WTC11 (cell line): ENCODE measurements at regions not wholly inside any gene's neighbourhood (a gene's known extent, or its start where the extent isn't known, plus 50 kb on each side); places are given as distances from the start of the nearest gene placed in this dataset.

Experiments
- ATAC-seq: fragments of 200-7000 bp; cut with Tn5 transposase; 2 replicates; pipeline ENCODE4 v1.10.0; 2021; ENCODE audit warnings: mild to moderate bottlenecking, moderate library complexity
- CTCF ChIA-PET: fragments of 300-600 bp; sonication (Branson Sonifier 250); formaldehyde crosslinking; loops from one replicate; lab custom pipeline; 2021; ENCODE audit warnings: antibody characterized with exemption; lab: Charles Lee
- POLR2A ChIA-PET: fragments of 350-600 bp; sonication (Branson Sonifier 250); formaldehyde crosslinking; loops from one replicate; lab custom pipeline; 2021; ENCODE audit warnings: antibody characterized with exemption; lab: Charles Lee
- DNase-seq: peaks from one replicate; pipeline ENCODE4 v3.0.0; 2021; ENCODE audit warnings: low spot score
- H3K27ac Mint-ChIP-seq: 2 replicates; pipeline ENCODE4 v1.8.0; 2021; ENCODE audit warnings: mixed read lengths
- H3K27me3 Mint-ChIP-seq: 2 replicates; pipeline ENCODE4 v1.8.0; 2021; ENCODE audit warnings: low read depth, mild to moderate bottlenecking, moderate library complexity, mixed read lengths
- H3K36me3 Mint-ChIP-seq: 2 replicates; pipeline ENCODE4 v1.8.0; 2021; ENCODE audit warnings: mixed read lengths
- H3K4me1 Mint-ChIP-seq: 2 replicates; pipeline ENCODE4 v1.8.0; 2022; ENCODE audit warnings: mixed read lengths
- H3K4me3 Mint-ChIP-seq: 2 replicates; pipeline ENCODE4 v1.8.0; 2021; ENCODE audit warnings: mild to moderate bottlenecking, moderate library complexity, mixed read lengths
- H3K9me3 Mint-ChIP-seq: 2 replicates; pipeline ENCODE4 v1.8.0; 2021; ENCODE audit warnings: mixed read lengths
- FOXP1 ChIP-seq: sonication (generic); formaldehyde crosslinking; IDR thresholded peaks from 2 replicates; pipeline ENCODE4 v1.8.0; 2022; ENCODE audit warnings: missing genetic modification reagents, mild to moderate bottlenecking, moderate library complexity, borderline replicate concordance
- GABPB1 ChIP-seq: sonication (generic); formaldehyde crosslinking; IDR thresholded peaks from 2 replicates; pipeline ENCODE4 v1.8.1; 2023; ENCODE audit warnings: mild to moderate bottlenecking, missing genetic modification reagents
- GTF2I ChIP-seq: fragments of 250-450 bp; sonication (Bioruptor Pico); conservative IDR thresholded peaks from 2 replicates; pipeline ENCODE4 v1.4.0; 2021; ENCODE audit warnings: mild to moderate bottlenecking
- MXD4 ChIP-seq: fragments of 250-450 bp; sonication (Bioruptor Pico); IDR thresholded peaks from 2 replicates; pipeline ENCODE4 v1.8.0; 2021; ENCODE audit warnings: mild to moderate bottlenecking, moderate library complexity, borderline replicate concordance
- TP53 ChIP-seq: sonication (generic); formaldehyde crosslinking; IDR thresholded peaks from 2 replicates; pipeline ENCODE4 v1.8.1; 2023; ENCODE audit warnings: mild to moderate bottlenecking, missing genetic modification reagents
- ZNF396 ChIP-seq: fragments of 250-450 bp; sonication (Bioruptor Pico); IDR thresholded peaks from 2 replicates; pipeline ENCODE4 v1.8.0; 2021; ENCODE audit warnings: mild to moderate bottlenecking, moderate library complexity, borderline replicate concordance
- ZNF423 ChIP-seq: fragments of 250-450 bp; sonication (Bioruptor Pico); IDR thresholded peaks from 2 replicates; pipeline ENCODE4 v2.1.2; 2022; ENCODE audit warnings: mild to moderate bottlenecking, moderate library complexity
- TF ChIP-seq, protein P1 (sequence below): sonication (generic); formaldehyde crosslinking; IDR thresholded peaks from 2 replicates; pipeline ENCODE4 v1.8.0; 2023; ENCODE audit warnings: mild to moderate bottlenecking, missing genetic modification reagents
- TF ChIP-seq, protein P2 (sequence below): sonication (generic); formaldehyde crosslinking; IDR thresholded peaks from 2 replicates; pipeline ENCODE4 v1.8.0; 2022; ENCODE audit warnings: mild to moderate bottlenecking, missing genetic modification reagents
- TF ChIP-seq, protein P3 (sequence below): sonication (generic); formaldehyde crosslinking; IDR thresholded peaks from 2 replicates; pipeline ENCODE4 v1.8.0; 2022; ENCODE audit warnings: missing genetic modification reagents
- TF ChIP-seq, protein P4 (sequence below): fragments of 250-450 bp; sonication (Bioruptor Pico); IDR thresholded peaks from 2 replicates; pipeline ENCODE4 v2.1.2; 2022; ENCODE audit warnings: mild to moderate bottlenecking, moderate library complexity
- TF ChIP-seq, protein P5 (sequence below): sonication (generic); formaldehyde crosslinking; IDR thresholded peaks from 2 replicates; pipeline ENCODE4 v1.8.1; 2022; ENCODE audit warnings: low read depth, mild to moderate bottlenecking, moderate library complexity, missing genetic modification reagents, borderline replicate concordance
- TF ChIP-seq, protein P6 (sequence below): sonication (generic); formaldehyde crosslinking; IDR thresholded peaks from 2 replicates; pipeline ENCODE4 v1.8.1; 2023; ENCODE audit warnings: mild to moderate bottlenecking, missing genetic modification reagents
- TF ChIP-seq, protein P7 (sequence below): sonication (generic); formaldehyde crosslinking; IDR thresholded peaks from 2 replicates; pipeline ENCODE4 v1.8.1; 2022; ENCODE audit warnings: mild to moderate bottlenecking, missing genetic modification reagents, moderate library complexity, borderline replicate concordance

DNA sequence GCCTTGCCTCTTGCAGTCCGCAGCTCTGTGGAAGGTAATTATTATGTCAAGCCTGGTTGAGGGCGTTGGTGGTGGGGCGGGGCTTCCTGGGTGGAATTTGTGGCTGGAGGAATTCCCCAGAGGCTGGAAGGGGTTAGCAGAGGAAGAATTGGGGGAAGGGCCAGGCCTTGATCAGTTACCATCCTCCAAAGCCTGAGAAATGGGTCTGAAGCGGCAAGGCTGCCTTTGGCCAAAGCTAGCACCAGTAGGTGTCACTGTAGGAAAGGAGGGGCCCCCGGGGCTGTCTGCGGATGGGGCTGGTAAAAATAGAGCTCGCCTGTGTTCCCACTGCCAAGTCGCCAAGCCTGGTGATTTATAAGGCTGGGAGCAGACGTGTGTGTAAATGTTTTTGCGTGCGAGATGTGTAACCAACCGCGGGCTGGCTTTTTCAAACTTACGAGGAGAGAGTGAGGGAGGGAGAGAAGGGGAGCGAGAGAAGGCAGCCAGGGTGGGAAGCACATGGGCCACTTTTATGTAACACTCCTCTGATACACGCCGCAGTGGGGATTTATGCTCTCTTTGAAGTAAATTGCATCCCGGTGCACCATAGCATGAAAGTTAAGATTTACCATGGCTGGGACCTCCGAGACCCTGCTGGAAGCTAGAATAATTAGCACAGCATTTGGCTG lies 367.0 kb downstream of the BCOR start:
- H3K4me1 Mint-ChIP-seq = peaks cover 27% of the 10 kb centered on the region
- TF ChIP-seq, protein P1, sequence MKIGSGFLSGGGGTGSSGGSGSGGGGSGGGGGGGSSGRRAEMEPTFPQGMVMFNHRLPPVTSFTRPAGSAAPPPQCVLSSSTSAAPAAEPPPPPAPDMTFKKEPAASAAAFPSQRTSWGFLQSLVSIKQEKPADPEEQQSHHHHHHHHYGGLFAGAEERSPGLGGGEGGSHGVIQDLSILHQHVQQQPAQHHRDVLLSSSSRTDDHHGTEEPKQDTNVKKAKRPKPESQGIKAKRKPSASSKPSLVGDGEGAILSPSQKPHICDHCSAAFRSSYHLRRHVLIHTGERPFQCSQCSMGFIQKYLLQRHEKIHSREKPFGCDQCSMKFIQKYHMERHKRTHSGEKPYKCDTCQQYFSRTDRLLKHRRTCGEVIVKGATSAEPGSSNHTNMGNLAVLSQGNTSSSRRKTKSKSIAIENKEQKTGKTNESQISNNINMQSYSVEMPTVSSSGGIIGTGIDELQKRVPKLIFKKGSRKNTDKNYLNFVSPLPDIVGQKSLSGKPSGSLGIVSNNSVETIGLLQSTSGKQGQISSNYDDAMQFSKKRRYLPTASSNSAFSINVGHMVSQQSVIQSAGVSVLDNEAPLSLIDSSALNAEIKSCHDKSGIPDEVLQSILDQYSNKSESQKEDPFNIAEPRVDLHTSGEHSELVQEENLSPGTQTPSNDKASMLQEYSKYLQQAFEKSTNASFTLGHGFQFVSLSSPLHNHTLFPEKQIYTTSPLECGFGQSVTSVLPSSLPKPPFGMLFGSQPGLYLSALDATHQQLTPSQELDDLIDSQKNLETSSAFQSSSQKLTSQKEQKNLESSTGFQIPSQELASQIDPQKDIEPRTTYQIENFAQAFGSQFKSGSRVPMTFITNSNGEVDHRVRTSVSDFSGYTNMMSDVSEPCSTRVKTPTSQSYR = 0 out of 2 replicates have a peak, but pooled peaks have one; percentile 16
- TF ChIP-seq GABPB1 (CRISPR knock-in tag) (no peak), ZNF423 (CRISPR knock-in tag) (no peak), GTF2I (CRISPR knock-in tag) (peak; percentile 69; the same call in 1 of the 2 replicates), ZNF396 (CRISPR knock-in tag) (no peak), MXD4 (CRISPR knock-in tag) (no peak)
- TF ChIP-seq, protein P2, sequence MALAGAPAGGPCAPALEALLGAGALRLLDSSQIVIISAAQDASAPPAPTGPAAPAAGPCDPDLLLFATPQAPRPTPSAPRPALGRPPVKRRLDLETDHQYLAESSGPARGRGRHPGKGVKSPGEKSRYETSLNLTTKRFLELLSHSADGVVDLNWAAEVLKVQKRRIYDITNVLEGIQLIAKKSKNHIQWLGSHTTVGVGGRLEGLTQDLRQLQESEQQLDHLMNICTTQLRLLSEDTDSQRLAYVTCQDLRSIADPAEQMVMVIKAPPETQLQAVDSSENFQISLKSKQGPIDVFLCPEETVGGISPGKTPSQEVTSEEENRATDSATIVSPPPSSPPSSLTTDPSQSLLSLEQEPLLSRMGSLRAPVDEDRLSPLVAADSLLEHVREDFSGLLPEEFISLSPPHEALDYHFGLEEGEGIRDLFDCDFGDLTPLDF (CRISPR knock-in tag) = no peak
- TF ChIP-seq, protein P3, sequence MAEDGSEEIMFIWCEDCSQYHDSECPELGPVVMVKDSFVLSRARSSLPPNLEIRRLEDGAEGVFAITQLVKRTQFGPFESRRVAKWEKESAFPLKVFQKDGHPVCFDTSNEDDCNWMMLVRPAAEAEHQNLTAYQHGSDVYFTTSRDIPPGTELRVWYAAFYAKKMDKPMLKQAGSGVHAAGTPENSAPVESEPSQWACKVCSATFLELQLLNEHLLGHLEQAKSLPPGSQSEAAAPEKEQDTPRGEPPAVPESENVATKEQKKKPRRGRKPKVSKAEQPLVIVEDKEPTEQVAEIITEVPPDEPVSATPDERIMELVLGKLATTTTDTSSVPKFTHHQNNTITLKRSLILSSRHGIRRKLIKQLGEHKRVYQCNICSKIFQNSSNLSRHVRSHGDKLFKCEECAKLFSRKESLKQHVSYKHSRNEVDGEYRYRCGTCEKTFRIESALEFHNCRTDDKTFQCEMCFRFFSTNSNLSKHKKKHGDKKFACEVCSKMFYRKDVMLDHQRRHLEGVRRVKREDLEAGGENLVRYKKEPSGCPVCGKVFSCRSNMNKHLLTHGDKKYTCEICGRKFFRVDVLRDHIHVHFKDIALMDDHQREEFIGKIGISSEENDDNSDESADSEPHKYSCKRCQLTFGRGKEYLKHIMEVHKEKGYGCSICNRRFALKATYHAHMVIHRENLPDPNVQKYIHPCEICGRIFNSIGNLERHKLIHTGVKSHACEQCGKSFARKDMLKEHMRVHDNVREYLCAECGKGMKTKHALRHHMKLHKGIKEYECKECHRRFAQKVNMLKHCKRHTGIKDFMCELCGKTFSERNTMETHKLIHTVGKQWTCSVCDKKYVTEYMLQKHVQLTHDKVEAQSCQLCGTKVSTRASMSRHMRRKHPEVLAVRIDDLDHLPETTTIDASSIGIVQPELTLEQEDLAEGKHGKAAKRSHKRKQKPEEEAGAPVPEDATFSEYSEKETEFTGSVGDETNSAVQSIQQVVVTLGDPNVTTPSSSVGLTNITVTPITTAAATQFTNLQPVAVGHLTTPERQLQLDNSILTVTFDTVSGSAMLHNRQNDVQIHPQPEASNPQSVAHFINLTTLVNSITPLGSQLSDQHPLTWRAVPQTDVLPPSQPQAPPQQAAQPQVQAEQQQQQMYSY (CRISPR knock-in tag) = peak; percentile 34; the same call in 1 of the 2 replicates
- TF ChIP-seq, protein P4, sequence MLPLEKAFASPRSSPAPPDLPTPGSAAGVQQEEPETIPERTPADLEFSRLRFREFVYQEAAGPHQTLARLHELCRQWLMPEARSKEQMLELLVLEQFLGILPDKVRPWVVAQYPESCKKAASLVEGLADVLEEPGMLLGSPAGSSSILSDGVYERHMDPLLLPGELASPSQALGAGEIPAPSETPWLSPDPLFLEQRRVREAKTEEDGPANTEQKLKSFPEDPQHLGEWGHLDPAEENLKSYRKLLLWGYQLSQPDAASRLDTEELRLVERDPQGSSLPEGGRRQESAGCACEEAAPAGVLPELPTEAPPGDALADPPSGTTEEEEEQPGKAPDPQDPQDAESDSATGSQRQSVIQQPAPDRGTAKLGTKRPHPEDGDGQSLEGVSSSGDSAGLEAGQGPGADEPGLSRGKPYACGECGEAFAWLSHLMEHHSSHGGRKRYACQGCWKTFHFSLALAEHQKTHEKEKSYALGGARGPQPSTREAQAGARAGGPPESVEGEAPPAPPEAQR = no peak
- DNase-seq (peak; percentile 60), ATAC-seq (peak; percentile 86)
- CTCF ChIA-PET = interaction anchor here (0.5 to 2.1 kb wide), 22 partner anchors 14 to 537 kb away, joined by 3 to 9 read pairs (median 4); no protein-coding TSS in a partner anchor
- peaks cover 3% of the 10 kb centered on the region; the same call in 1 of the 2 replicates for H3K9me3 Mint-ChIP-seq
- peaks cover 6% of the 10 kb centered on the region; the same call in 1 of the 2 replicates for H3K27me3 Mint-ChIP-seq
- peak overlapping the region; percentile 87; the same call in 1 of the 2 replicates for H3K27ac Mint-ChIP-seq
- no peaks in the 10 kb centered on the region for H3K36me3 Mint-ChIP-seq
- H3K4me3 Mint-ChIP-seq = peak overlapping the region; percentile 27; the same call in 1 of the 2 replicates
- POLR2A ChIA-PET = interaction anchor here (0.8 to 1.0 kb wide), 3 partner anchors 77 to 111 kb away, joined by 3 read pairs; no protein-coding TSS in a partner anchor

DNA sequence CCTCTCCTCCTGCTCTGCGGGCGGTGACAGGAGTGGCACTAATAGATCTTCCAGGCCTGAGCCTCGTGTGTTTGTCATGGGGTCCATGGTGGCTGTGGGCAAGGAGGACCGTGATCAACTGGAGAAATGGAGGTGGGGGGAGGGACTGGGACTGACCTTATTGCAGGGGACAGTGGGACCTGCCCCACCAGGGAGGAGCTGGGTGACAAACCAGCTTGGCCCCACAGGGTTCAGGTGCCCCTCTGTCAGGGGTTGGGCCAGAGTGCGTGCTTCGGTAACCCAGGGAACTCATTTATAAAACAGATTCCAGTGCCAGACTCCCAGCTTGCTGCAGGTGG lies 366.5 kb downstream of the BCOR start:
- Mint-ChIP-seq H3K9me3 (peaks cover 3% of the 10 kb centered on the region; the same call in 1 of the 2 replicates), H3K4me3 (no peak overlapping the region), H3K36me3 (no peaks in the 10 kb centered on the region), H3K27me3 (peaks cover 6% of the 10 kb centered on the region; the same call in 1 of the 2 replicates), H3K4me1 (peaks cover 25% of the 10 kb centered on the region), H3K27ac (no peak overlapping the region; the same call in 1 of the 2 replicates)
- CTCF ChIA-PET = interaction anchor here (0.5 to 2.1 kb wide), 23 partner anchors 15 to 536 kb away, joined by 3 to 9 read pairs (median 4); no protein-coding TSS in a partner anchor
- DNase-seq = no peak
- POLR2A ChIA-PET = interaction anchor here (0.8 kb wide), 1 partner anchor 85 kb away, joined by 3 read pairs; no protein-coding TSS in a partner anchor
- ATAC-seq = no peak
- TF ChIP-seq, protein P5, sequence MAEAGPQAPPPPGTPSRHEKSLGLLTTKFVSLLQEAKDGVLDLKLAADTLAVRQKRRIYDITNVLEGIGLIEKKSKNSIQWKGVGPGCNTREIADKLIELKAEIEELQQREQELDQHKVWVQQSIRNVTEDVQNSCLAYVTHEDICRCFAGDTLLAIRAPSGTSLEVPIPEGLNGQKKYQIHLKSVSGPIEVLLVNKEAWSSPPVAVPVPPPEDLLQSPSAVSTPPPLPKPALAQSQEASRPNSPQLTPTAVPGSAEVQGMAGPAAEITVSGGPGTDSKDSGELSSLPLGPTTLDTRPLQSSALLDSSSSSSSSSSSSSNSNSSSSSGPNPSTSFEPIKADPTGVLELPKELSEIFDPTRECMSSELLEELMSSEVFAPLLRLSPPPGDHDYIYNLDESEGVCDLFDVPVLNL (CRISPR knock-in tag) = no peak
- TF ChIP-seq ZNF396 (CRISPR knock-in tag) = no peak
- no peak for TF ChIP-seq FOXP1 (CRISPR knock-in tag)
- no peak for TF ChIP-seq TP53 (CRISPR knock-in tag)
- TF ChIP-seq, protein P6, sequence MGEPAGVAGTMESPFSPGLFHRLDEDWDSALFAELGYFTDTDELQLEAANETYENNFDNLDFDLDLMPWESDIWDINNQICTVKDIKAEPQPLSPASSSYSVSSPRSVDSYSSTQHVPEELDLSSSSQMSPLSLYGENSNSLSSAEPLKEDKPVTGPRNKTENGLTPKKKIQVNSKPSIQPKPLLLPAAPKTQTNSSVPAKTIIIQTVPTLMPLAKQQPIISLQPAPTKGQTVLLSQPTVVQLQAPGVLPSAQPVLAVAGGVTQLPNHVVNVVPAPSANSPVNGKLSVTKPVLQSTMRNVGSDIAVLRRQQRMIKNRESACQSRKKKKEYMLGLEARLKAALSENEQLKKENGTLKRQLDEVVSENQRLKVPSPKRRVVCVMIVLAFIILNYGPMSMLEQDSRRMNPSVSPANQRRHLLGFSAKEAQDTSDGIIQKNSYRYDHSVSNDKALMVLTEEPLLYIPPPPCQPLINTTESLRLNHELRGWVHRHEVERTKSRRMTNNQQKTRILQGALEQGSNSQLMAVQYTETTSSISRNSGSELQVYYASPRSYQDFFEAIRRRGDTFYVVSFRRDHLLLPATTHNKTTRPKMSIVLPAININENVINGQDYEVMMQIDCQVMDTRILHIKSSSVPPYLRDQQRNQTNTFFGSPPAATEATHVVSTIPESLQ (CRISPR knock-in tag) = no peak
- TF ChIP-seq, protein P7, sequence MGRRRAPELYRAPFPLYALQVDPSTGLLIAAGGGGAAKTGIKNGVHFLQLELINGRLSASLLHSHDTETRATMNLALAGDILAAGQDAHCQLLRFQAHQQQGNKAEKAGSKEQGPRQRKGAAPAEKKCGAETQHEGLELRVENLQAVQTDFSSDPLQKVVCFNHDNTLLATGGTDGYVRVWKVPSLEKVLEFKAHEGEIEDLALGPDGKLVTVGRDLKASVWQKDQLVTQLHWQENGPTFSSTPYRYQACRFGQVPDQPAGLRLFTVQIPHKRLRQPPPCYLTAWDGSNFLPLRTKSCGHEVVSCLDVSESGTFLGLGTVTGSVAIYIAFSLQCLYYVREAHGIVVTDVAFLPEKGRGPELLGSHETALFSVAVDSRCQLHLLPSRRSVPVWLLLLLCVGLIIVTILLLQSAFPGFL (CRISPR knock-in tag) = no peak
- TF ChIP-seq, protein P3 (CRISPR knock-in tag) = no peak
